Natural killer cell (primary cell): ENCODE measurements at regions not wholly inside any gene's neighbourhood (a gene's known extent, or its start where the extent isn't known, plus 50 kb on each side); places are given as distances from the start of the nearest gene placed in this dataset.

Experiments
- ATAC-seq, 3 donors: fragments of 150-1000 bp in 2 of 3; fragments of 200-7000 bp in 1 of 3; cut with Tn5 transposase; 1 replicate in 1 of 3; 2 replicates in 2 of 3; pipeline ENCODE4 v1.10.0; 2021; ENCODE audit warnings: mild to moderate bottlenecking in 2 of 3, moderate library complexity in 2 of 3
- DNase-seq, 2 donors: peaks; one replicate each; pipeline versions ENCODE4 v3.0.0 to v3.0.0-alpha.2; 2013 to 2021; ENCODE audit warnings: mixed read lengths in 1 of 2
- H3K27ac ChIP-seq: one replicate; pipeline ENCODE4 v1.5.1; 2013; ENCODE audit warnings: mild to moderate bottlenecking, low read length
- H3K27me3 ChIP-seq: one replicate; pipeline ENCODE4 v1.6.1; 2013; ENCODE audit warnings: low read length; ENCODE audit not compliant: control insufficient read depth, insufficient read depth
- H3K36me3 ChIP-seq: one replicate; pipeline ENCODE4 v1.6.1; 2013; ENCODE audit warnings: low read length; ENCODE audit not compliant: control insufficient read depth, insufficient read depth
- H3K4me1 ChIP-seq: one replicate; pipeline ENCODE4 v1.6.1; 2013; ENCODE audit warnings: low read length; ENCODE audit not compliant: control insufficient read depth, insufficient read depth
- H3K4me3 ChIP-seq: one replicate; pipeline ENCODE4 v1.5.1; 2013; ENCODE audit warnings: low read length
- H3K9me3 ChIP-seq: one replicate; pipeline ENCODE4 v1.6.1; 2013; ENCODE audit warnings: low read length; ENCODE audit not compliant: control insufficient read depth, insufficient read depth
- H3K27ac Mint-ChIP-seq, 2 donors: one replicate each; pipeline ENCODE4 v1.8.0; 2022; ENCODE audit warnings: mild to moderate bottlenecking in 2 of 2, mixed read lengths in 2 of 2, moderate library complexity in 1 of 2
- H3K27me3 Mint-ChIP-seq, 2 donors: one replicate each; pipeline ENCODE4 v1.8.0; 2022; ENCODE audit warnings: low read depth in 2 of 2, mixed read lengths in 2 of 2
- H3K36me3 Mint-ChIP-seq: one replicate; pipeline ENCODE4 v1.8.0; 2022; ENCODE audit warnings: mixed read lengths
- H3K4me1 Mint-ChIP-seq, 2 donors: one replicate each; pipeline ENCODE4 v1.8.0; 2022; ENCODE audit warnings: mixed read lengths in 2 of 2
- H3K4me3 Mint-ChIP-seq: one replicate; pipeline ENCODE4 v1.8.0; 2022; ENCODE audit warnings: mild to moderate bottlenecking, moderate library complexity, mixed read lengths
- H3K9me3 Mint-ChIP-seq, 2 donors: one replicate each; pipeline ENCODE4 v1.8.0; 2022; ENCODE audit warnings: mixed read lengths in 2 of 2
- CTCF ChIP-seq: fragments of 200-600 bp; IDR thresholded peaks from one replicate; pipeline ENCODE4 v1.8.0; 2022; ENCODE audit warnings: antibody characterized with exemption
- WGBS: methylation state at CpG from one replicate; pipeline ENCODE4 v1.1.7; 2013; ENCODE audit warnings: missing lambda C conversion rate; ENCODE audit not compliant: insufficient coverage; 5-methylcytosine and 5-hydroxymethylcytosine counted together
- intact Hi-C: fragments of 100-400 bp; cut with micrococcal nuclease; formaldehyde crosslinking; loops from one replicate; pipeline ENCODE4 v1.14.2; 2022

DNA sequence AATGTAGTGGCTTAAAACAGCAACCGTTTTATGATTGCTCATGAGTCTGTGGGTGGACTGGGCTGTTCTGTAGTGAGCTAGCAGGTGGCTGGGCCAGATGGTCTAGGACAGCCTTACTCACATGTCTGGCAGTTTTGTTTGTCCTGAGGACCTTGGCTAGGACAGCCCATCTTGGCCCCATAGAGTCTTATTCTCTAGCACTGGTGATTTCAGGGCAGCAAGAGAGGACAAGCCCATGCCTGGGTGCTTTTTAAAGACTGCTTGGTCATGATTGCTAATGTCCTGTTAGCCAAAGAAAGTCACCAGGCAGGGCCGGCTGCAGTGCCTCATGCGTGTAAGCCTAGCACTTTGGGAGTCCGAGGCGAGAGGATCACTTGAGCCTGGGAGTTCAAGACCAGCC, 139.8 kb downstream of the KATNIP start:
- intact Hi-C loops = loop anchor here (5.0 kb wide), 1 partner anchor 383 kb away; no protein-coding TSS in a partner anchor
- TF ChIP-seq CTCF = no peak
- H3K27me3 Mint-ChIP-seq = no peaks in the 10 kb centered on the region
- Histone ChIP-seq H3K27ac (no peak overlapping the region), H3K4me3 (no peak overlapping the region), H3K9me3 (no peaks in the 10 kb centered on the region), H3K36me3 (no peaks in the 10 kb centered on the region), H3K4me1 (no peaks in the 10 kb centered on the region), H3K27me3 (no peaks in the 10 kb centered on the region)
- H3K27ac Mint-ChIP-seq = no peak overlapping the region
- no peaks in the 10 kb centered on the region for H3K9me3 Mint-ChIP-seq
- H3K4me1 Mint-ChIP-seq = no peaks in the 10 kb centered on the region
- WGBS = 96% methylated on average over 5 of the region's 5 CpGs
- H3K4me3 Mint-ChIP-seq = no peak overlapping the region
- no peak for ATAC-seq
- DNase-seq = no peak
- no peaks in the 10 kb centered on the region for H3K36me3 Mint-ChIP-seq

- Mint-ChIP-seq H3K36me3 (no peaks in the 10 kb centered on the region), H3K9me3 (no peaks in the 10 kb centered on the region), H3K27ac (no peak overlapping the region), H3K27me3 (no peaks in the 10 kb centered on the region), H3K4me3 (no peak overlapping the region), H3K4me1 (no peaks in the 10 kb centered on the region)
- intact Hi-C loops = no loop called here
- ATAC-seq = peak in 1 of 3 donors; percentile 73
- Histone ChIP-seq H3K27me3 (no peaks in the 10 kb centered on the region), H3K9me3 (no peaks in the 10 kb centered on the region), H3K4me3 (no peak overlapping the region), H3K4me1 (no peaks in the 10 kb centered on the region), H3K36me3 (no peaks in the 10 kb centered on the region), H3K27ac (no peak overlapping the region)
- TF ChIP-seq CTCF = peak; percentile 22
- peak in 1 of 2 donors; percentile 36 for DNase-seq
- WGBS = 33% methylated on average over 3 of the region's 3 CpGs
Measured at GRCh38 chr16:27690608-27691007, 140.7 kb downstream of the KATNIP start.

GRCh38 chr16:27691721-27692120, 141.8 kb downstream of the KATNIP start:
- ATAC-seq (no peak), DNase-seq (no peak)
- no peak overlapping the region for H3K27ac ChIP-seq
- H3K9me3 Mint-ChIP-seq = no peaks in the 10 kb centered on the region
- no peaks in the 10 kb centered on the region for H3K27me3 ChIP-seq
- H3K9me3 ChIP-seq = no peaks in the 10 kb centered on the region
- no peaks in the 10 kb centered on the region for H3K4me1 ChIP-seq
- H3K4me3 Mint-ChIP-seq = no peak overlapping the region
- no peak overlapping the region for H3K27ac Mint-ChIP-seq
- intact Hi-C loops = no loop called here
- H3K4me3 ChIP-seq = no peak overlapping the region
- H3K4me1 Mint-ChIP-seq = no peaks in the 10 kb centered on the region
- no peaks in the 10 kb centered on the region for H3K36me3 Mint-ChIP-seq
- WGBS = 97% methylated on average over 4 of the region's 4 CpGs
- no peak for TF ChIP-seq CTCF
- no peaks in the 10 kb centered on the region for H3K36me3 ChIP-seq
- no peaks in the 10 kb centered on the region for H3K27me3 Mint-ChIP-seq

DNA sequence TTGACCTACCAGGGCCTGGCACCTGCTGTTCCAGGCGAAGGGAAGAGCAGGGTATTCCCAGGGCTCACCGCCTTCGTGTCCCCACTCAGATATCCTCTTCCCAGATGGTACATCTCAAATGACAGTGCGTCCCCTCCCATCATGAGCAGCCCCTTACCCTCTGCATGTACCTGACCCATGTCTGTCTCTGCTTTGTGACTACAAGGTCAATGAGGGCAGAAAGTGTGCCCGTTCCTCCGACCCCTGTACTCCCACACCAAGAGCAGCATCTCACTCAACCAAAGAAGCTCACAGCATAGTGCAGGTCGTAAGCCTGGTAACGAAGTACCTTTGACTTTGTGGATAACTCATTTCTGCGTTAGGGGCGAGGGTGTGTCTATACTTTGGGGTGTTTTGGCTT, 142.6 kb downstream of the KATNIP start:
- Histone ChIP-seq H3K27me3 (no peaks in the 10 kb centered on the region), H3K4me3 (no peak overlapping the region), H3K4me1 (no peaks in the 10 kb centered on the region), H3K27ac (no peak overlapping the region), H3K9me3 (no peaks in the 10 kb centered on the region), H3K36me3 (no peaks in the 10 kb centered on the region)
- WGBS = 90% methylated on average over 8 of the region's 10 CpGs
- no peaks in the 10 kb centered on the region for H3K27me3 Mint-ChIP-seq
- no peak for TF ChIP-seq CTCF
- ATAC-seq (no peak), DNase-seq (no peak)
- H3K4me1 Mint-ChIP-seq = no peaks in the 10 kb centered on the region
- intact Hi-C loops = no loop called here
- no peak overlapping the region for H3K27ac Mint-ChIP-seq
- no peaks in the 10 kb centered on the region for H3K9me3 Mint-ChIP-seq
- no peak overlapping the region for H3K4me3 Mint-ChIP-seq
- H3K36me3 Mint-ChIP-seq = no peaks in the 10 kb centered on the region
